OCI-LY7 (cell line): ENCODE measurements at regions not wholly inside any gene's neighbourhood (a gene's known extent, or its start where the extent isn't known, plus 50 kb on each side); places are given as distances from the start of the nearest gene placed in this dataset.

ENCODE experiments used
- BruUV-seq: library from RNA; stranded (reverse); fragments of 400-500 nt; replicated peaks from 2 replicates; lab custom pipeline; 2021; lab: Mats Ljungman, UMichigan
- CTCF ChIA-PET: fragments of 300-600 bp; sonication (Branson Sonifier 250); formaldehyde crosslinking; loops from one replicate; lab custom pipeline; 2022; ENCODE audit warnings: antibody characterized with exemption; ENCODE audit not compliant: unreplicated experiment; lab: Charles Lee
- POLR2A ChIA-PET: fragments of 300-600 bp; sonication (Branson Sonifier 250); formaldehyde crosslinking; loops from one replicate; lab custom pipeline; 2022; ENCODE audit warnings: antibody characterized with exemption; lab: Charles Lee
- DNase-seq: peaks from one replicate; pipeline ENCODE4 v3.0.0-alpha.2; 2015; ENCODE audit warnings: low spot score
- H2AFZ ChIP-seq: fragments of 200-600 bp; sonication (generic), shearing (Covaris generic); 2 replicates; pipeline ENCODE4 v1.6.1; 2014; ENCODE audit warnings: mild to moderate bottlenecking, antibody characterized with exemption, low read length, moderate library complexity
- H3K27ac ChIP-seq: fragments of 200-600 bp; sonication (generic); 2 replicates; pipeline ENCODE4 v1.5.1; 2014; ENCODE audit warnings: mixed run types, low read depth, mild to moderate bottlenecking, moderate library complexity, low read length, inconsistent platforms; ENCODE audit not compliant: poor library complexity, severe bottlenecking
- H3K36me3 ChIP-seq: fragments of 200-600 bp; sonication (generic); 2 replicates; pipeline ENCODE4 v1.6.1; 2014; ENCODE audit warnings: mild to moderate bottlenecking, antibody characterized with exemption, low read length, moderate library complexity, mixed read lengths; ENCODE audit not compliant: insufficient read depth
- H3K4me1 ChIP-seq: fragments of 200-600 bp; sonication (generic); 2 replicates; pipeline ENCODE4 v1.5.1; 2014; ENCODE audit warnings: mild to moderate bottlenecking, low read length; ENCODE audit not compliant: insufficient read depth, poor library complexity, severe bottlenecking
- H3K4me2 ChIP-seq: fragments of 200-600 bp; sonication (generic); 2 replicates; pipeline ENCODE4 v1.6.1; 2014; ENCODE audit warnings: mild to moderate bottlenecking, low read length
- H3K4me3 ChIP-seq: fragments of 200-600 bp; sonication (generic); 2 replicates; pipeline ENCODE4 v1.5.1; 2014; ENCODE audit warnings: mild to moderate bottlenecking, low read depth, low read length; ENCODE audit not compliant: poor library complexity, severe bottlenecking
- H3K79me2 ChIP-seq: fragments of 200-600 bp; sonication (generic); 2 replicates; pipeline ENCODE4 v1.6.1; 2016; ENCODE audit warnings: low read depth, mild to moderate bottlenecking, low read length, moderate library complexity, mixed read lengths; ENCODE audit not compliant: insufficient read depth
- H3K9me2 ChIP-seq: fragments of 200-600 bp; sonication (generic); 2 replicates; pipeline ENCODE4 v1.6.1; 2016; ENCODE audit warnings: mild to moderate bottlenecking, low read length, mixed read lengths; ENCODE audit not compliant: insufficient read depth
- H3K9me3 ChIP-seq: fragments of 200-600 bp; sonication (generic); 2 replicates; pipeline ENCODE4 v1.6.1; 2014; ENCODE audit warnings: mild to moderate bottlenecking, mixed run types, low read length, mixed read lengths
- H4K20me1 ChIP-seq: fragments of 200-600 bp; sonication (generic); 2 replicates; pipeline ENCODE4 v1.6.1; 2014; ENCODE audit warnings: mild to moderate bottlenecking, antibody characterized with exemption, low read length, moderate library complexity, mixed read lengths; ENCODE audit not compliant: insufficient read depth
- EZH2phosphoT487 ChIP-seq: fragments of 200-600 bp; sonication (generic); IDR thresholded peaks from 2 replicates; pipeline ENCODE4 v1.6.1; 2018; ENCODE audit warnings: low read depth, borderline replicate concordance, mild to moderate bottlenecking, mixed run types, antibody characterized with exemption, low read length, moderate library complexity, mixed read lengths
- intact Hi-C: fragments of 100-400 bp; cut with micrococcal nuclease; formaldehyde crosslinking; loops from one replicate; pipeline ENCODE4 v1.10.0; 2022; ENCODE audit not compliant: unreplicated experiment
- TF ChIP-seq, protein P1 (sequence below): fragments of 200-600 bp; sonication (generic); conservative IDR thresholded peaks from 2 replicates; pipeline ENCODE4 v1.5.1; 2014; ENCODE audit warnings: mild to moderate bottlenecking, antibody characterized with exemption, low read length, moderate library complexity, mixed read lengths

GRCh38 chr7:79855172-79855571 lies 279.5 kb upstream of the GNAI1 start:
- Histone ChIP-seq H3K4me3 (no peak overlapping the region), H3K4me2 (no peak overlapping the region), H2AFZ (no peak overlapping the region), H4K20me1 (no peaks in the 10 kb centered on the region), H3K4me1 (no peaks in the 10 kb centered on the region), H3K27ac (no peak overlapping the region), H3K79me2 (no peaks in the 10 kb centered on the region), H3K9me2 (no peaks in the 10 kb centered on the region), H3K9me3 (no peaks in the 10 kb centered on the region), H3K36me3 (no peaks in the 10 kb centered on the region)
- TF ChIP-seq, protein P1, sequence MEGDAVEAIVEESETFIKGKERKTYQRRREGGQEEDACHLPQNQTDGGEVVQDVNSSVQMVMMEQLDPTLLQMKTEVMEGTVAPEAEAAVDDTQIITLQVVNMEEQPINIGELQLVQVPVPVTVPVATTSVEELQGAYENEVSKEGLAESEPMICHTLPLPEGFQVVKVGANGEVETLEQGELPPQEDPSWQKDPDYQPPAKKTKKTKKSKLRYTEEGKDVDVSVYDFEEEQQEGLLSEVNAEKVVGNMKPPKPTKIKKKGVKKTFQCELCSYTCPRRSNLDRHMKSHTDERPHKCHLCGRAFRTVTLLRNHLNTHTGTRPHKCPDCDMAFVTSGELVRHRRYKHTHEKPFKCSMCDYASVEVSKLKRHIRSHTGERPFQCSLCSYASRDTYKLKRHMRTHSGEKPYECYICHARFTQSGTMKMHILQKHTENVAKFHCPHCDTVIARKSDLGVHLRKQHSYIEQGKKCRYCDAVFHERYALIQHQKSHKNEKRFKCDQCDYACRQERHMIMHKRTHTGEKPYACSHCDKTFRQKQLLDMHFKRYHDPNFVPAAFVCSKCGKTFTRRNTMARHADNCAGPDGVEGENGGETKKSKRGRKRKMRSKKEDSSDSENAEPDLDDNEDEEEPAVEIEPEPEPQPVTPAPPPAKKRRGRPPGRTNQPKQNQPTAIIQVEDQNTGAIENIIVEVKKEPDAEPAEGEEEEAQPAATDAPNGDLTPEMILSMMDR = no peak
- no peak for TF ChIP-seq EZH2phosphoT487
- BruUV-seq = no TSS peak
- POLR2A ChIA-PET = no interaction called here
- DNase-seq = no peak
- intact Hi-C loops = no loop called here
- CTCF ChIA-PET = no interaction called here

DNA sequence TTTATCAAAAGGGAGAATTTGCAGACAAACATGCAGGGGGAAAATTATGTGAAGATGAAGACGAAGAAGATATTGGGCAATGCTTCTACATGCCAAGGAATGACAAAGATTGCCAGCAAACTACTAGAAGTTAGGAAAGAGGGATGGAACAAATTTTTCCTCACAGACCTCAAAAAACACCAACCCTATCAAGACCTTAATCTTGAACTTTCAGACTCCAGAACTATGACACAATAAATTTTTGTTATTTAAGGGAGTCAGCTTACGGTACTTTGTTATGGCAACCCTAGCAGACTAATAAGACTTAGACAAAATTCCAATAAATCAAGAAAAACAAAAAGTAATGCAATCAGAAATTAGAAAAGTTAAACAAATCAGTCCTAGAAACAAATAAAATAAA lies 280.0 kb upstream of the GNAI1 start:
- Histone ChIP-seq H3K4me2 (no peak overlapping the region), H3K4me1 (no peaks in the 10 kb centered on the region), H3K27ac (no peak overlapping the region), H3K4me3 (no peak overlapping the region), H3K9me2 (no peaks in the 10 kb centered on the region), H3K9me3 (no peaks in the 10 kb centered on the region), H4K20me1 (no peaks in the 10 kb centered on the region), H3K36me3 (no peaks in the 10 kb centered on the region), H2AFZ (no peak overlapping the region), H3K79me2 (no peaks in the 10 kb centered on the region)
- BruUV-seq = no TSS peak
- no peak for DNase-seq
- CTCF ChIA-PET = no interaction called here
- TF ChIP-seq EZH2phosphoT487 = no peak
- TF ChIP-seq, protein P1 = no peak
- POLR2A ChIA-PET = no interaction called here
- intact Hi-C loops = no loop called here

GRCh38 chr7:79837915-79838314 lies 296.7 kb upstream of the GNAI1 start:
- CTCF ChIA-PET = no interaction called here
- H3K4me1 ChIP-seq = no peaks in the 10 kb centered on the region
- H3K27ac ChIP-seq = no peak overlapping the region
- POLR2A ChIA-PET = no interaction called here
- TF ChIP-seq, protein P1 = no peak
- no peak for TF ChIP-seq EZH2phosphoT487
- H3K79me2 ChIP-seq = no peaks in the 10 kb centered on the region
- no peaks in the 10 kb centered on the region for H4K20me1 ChIP-seq
- BruUV-seq = no TSS peak
- H3K4me2 ChIP-seq = no peak overlapping the region
- DNase-seq = no peak
- H3K36me3 ChIP-seq = no peaks in the 10 kb centered on the region
- H2AFZ ChIP-seq = no peak overlapping the region
- no peaks in the 10 kb centered on the region for H3K9me3 ChIP-seq
- intact Hi-C loops = no loop called here
- H3K4me3 ChIP-seq = no peak overlapping the region
- no peaks in the 10 kb centered on the region for H3K9me2 ChIP-seq
